ENCODE measurements at regions not wholly inside any gene's neighbourhood (a gene's known extent, or its start where the extent isn't known, plus 50 kb on each side); places are given as distances from the start of the nearest gene placed in this dataset.
"Not testable (repeated sequence)": the region's sequence is repeated elsewhere in the genome, so short reads cannot be mapped to it uniquely, and the experiment has no call there.

DNA sequence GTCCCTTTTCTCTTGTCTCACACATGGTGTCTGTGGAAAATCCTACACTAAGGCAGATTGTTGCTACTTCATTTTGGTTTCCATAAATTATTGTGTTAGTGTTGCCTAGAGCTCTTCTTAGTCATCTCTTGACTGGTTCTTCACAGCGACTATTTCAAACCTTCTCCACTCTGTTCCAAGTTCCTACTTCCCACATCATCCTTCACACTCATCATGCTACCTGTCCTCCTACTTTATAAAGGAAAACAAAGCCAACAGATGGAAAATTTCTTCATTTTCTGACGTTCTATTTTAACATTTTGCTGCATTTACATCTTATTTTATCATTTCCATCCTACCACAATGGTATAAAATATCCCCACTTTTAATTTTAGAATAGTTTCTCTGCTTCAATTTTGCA, 614.1 kb downstream of the LMO7 start:
- no peaks in the 10 kb centered on the region for H3K4me1 ChIP-seq
- H3K36me3 ChIP-seq (replicated peaks) = no peaks in the 10 kb centered on the region
- no peaks in the 10 kb centered on the region for H3K9me3 ChIP-seq
- H3K27me3 ChIP-seq (ENCODE audit: low read depth) = no peaks in the 10 kb centered on the region
- H3K4me3 ChIP-seq = no peak overlapping the region
- in situ Hi-C loops (cut with MboI; ENCODE audit: low sequenced_read_pairs) = no loop called here
- DNase-seq (ENCODE audit: low spot score in 2 of 2) = no peak

DNA sequence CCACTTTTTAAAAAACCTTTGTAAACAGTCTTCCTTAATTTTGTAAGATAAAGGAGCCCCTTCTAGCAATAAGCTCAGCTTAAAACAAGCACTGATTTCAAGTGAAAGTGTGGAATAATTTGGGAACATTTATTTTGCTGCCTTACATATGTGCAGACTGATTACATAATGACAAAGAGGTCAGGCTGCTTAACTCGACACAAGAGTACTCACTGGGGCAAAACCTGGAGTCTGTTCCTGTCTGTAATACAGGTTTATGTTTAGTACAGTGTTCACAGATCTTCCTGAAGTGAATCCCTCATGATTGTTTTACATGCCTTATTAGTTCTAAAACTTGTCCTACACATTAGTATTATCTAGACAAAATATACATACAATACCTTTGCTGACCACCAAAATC, 609.8 kb downstream of the LMO7 start:
- DNase-seq (ENCODE audit: low spot score in 2 of 2) = no peak
- Histone ChIP-seq H3K4me3 (no peak overlapping the region), H3K4me1 (no peaks in the 10 kb centered on the region), H3K36me3 (replicated peaks) (no peaks in the 10 kb centered on the region), H3K9me3 (no peaks in the 10 kb centered on the region), H3K27me3 (ENCODE audit: low read depth) (no peaks in the 10 kb centered on the region)
- in situ Hi-C loops (cut with MboI; ENCODE audit: low sequenced_read_pairs) = no loop called here

DNA sequence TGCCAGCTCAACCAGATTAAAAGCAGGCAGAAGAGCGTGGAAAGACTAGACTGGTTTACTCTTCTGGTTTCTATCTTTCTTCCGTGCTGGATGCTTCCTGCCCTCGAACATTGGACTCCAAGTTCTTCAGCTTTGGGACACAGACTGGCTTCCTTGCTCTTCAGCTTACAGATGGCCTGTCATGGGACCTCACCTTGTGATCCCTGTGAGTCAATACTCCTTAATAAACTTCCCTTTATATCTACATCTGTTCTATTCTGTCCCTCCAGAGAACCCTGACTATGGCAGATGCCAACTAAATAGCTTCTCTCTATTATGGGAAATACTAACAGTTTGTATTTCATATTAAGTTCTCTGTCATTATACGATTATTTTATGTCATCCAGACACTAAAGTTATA, 609.1 kb downstream of the LMO7 start:
- Histone ChIP-seq H3K9me3 (no peaks in the 10 kb centered on the region), H3K4me3 (no peak overlapping the region), H3K27me3 (ENCODE audit: low read depth) (no peaks in the 10 kb centered on the region), H3K36me3 (replicated peaks) (no peaks in the 10 kb centered on the region), H3K4me1 (no peaks in the 10 kb centered on the region)
- no peak for DNase-seq (ENCODE audit: low spot score in 2 of 2)
- in situ Hi-C loops (cut with MboI; ENCODE audit: low sequenced_read_pairs) = no loop called here

DNA sequence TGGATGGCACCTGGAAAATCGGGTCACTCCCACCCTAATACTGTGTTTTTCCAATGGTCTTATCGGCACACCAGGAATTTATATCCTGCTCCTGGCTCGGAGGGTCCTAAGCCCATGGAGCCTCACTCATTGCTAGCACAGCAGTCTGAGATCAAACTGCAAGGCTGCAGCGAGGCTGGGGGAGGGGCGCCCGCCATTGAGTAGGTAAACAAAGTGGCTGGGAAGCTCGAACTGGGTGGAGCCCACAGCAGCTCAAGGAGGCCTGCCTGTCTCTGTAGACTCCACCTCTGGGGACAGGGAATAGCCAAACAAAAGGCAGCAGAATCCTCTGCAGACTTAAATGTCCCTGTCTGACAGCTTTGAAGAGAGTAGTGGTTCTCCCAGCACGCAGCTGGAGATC, 607.0 kb downstream of the LMO7 start:
- DNase-seq (ENCODE audit: low spot score in 2 of 2) = peak in 1 of 2 experiments; percentile 30
- in situ Hi-C loops (cut with MboI; ENCODE audit: low sequenced_read_pairs); H3K4me1 ChIP-seq; H3K27me3 ChIP-seq (ENCODE audit: low read depth); H3K9me3 ChIP-seq; H3K36me3 ChIP-seq (replicated peaks); H3K4me3 ChIP-seq: not testable (repeated sequence)

DNA sequence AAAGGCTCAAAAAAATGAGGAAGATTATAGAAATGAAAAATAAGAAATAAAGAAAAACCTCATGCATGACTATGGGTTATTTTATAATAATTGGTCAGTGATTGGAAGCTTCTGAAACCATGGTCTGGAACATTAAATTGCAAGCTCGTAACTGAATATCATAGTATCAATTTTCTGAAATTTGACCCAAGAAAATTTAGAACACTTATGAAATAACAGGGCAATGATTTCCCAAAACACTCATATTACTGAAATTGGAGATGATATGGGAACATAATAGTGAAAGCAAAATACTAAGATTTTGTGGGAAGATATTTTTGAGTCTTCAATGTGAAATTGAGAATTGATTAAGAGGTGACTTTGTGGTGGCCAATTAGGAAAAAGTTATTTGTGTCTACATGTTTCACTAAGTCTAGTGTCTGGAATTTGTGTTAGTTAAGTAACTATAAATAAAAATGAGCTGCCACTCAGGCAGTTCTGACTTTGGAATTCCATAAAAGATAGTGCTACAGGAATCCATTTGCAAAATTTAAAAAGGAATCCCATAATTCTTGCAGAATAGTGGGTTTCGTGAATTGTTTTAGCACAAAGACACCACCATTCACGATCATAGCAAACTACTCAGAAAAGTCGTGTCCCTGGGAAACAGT, 603.0 kb downstream of the LMO7 start:
- H3K4me1 ChIP-seq = no peaks in the 10 kb centered on the region
- no peaks in the 10 kb centered on the region for H3K9me3 ChIP-seq
- in situ Hi-C loops (cut with MboI; ENCODE audit: low sequenced_read_pairs) = no loop called here
- H3K4me3 ChIP-seq = no peak overlapping the region
- no peak for DNase-seq (ENCODE audit: low spot score in 2 of 2)
- H3K36me3 ChIP-seq (replicated peaks) = no peaks in the 10 kb centered on the region
- H3K27me3 ChIP-seq (ENCODE audit: low read depth) = no peaks in the 10 kb centered on the region

DNA sequence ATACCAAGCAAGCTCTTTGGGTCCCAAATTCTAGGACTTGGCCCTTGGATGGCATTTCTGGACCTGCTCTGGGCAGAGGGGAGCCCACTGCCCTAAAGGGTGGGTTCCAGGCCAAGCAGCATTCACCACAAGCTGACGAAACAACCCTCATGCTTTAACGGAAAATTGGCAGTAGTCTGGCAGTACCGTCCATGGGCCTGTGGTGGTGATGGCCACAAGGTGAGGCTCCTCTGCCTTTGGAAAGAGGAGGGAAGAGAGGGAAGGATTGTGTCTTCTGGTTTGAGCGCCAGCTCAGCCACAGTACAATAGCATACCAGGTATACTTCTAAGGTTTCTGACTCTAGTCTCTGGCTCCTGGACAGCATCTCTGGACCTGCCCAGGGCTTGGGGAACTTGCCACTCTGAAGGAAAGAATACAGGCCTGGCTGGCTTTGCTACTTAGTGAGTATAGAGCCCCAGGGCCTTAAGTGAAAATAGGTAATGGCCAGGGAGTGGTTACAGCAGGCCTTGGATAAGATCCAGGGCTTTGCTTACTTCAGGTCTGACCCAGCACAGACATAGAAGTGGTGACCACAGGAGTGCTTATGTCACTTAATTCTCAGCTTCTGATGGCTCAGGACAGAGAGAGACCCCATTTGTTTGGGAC, 595.5 kb downstream of the LMO7 start:
- Histone ChIP-seq H3K4me3 (no peak overlapping the region), H3K4me1 (no peaks in the 10 kb centered on the region), H3K9me3 (no peaks in the 10 kb centered on the region), H3K27me3 (ENCODE audit: low read depth) (no peaks in the 10 kb centered on the region), H3K36me3 (replicated peaks) (no peaks in the 10 kb centered on the region)
- in situ Hi-C loops (cut with MboI; ENCODE audit: low sequenced_read_pairs) = no loop called here
- no peak for DNase-seq (ENCODE audit: low spot score in 2 of 2)

DNA sequence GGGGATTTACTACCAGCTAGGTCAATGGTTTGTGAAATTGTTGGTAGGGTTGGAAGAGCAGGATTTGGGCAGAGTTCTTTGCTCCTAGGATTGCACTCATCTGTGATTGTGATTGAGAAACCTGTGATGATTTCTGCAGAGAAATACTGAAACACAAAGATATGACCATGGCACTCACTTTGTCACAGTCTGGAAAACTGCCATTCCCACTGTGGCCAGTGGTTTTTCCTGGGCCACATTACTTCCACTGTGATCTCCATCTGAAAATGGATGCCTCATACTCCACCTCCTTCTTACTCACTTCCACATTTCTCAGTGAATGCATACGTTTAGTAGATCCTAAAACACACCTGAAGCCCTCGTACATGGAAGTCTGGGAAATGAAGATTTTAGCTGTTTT, 593.2 kb downstream of the LMO7 start:
- Histone ChIP-seq H3K4me1 (no peaks in the 10 kb centered on the region), H3K36me3 (replicated peaks) (no peaks in the 10 kb centered on the region), H3K9me3 (no peaks in the 10 kb centered on the region), H3K4me3 (no peak overlapping the region), H3K27me3 (ENCODE audit: low read depth) (no peaks in the 10 kb centered on the region)
- in situ Hi-C loops (cut with MboI; ENCODE audit: low sequenced_read_pairs) = no loop called here
- no peak for DNase-seq (ENCODE audit: low spot score in 2 of 2)

DNA sequence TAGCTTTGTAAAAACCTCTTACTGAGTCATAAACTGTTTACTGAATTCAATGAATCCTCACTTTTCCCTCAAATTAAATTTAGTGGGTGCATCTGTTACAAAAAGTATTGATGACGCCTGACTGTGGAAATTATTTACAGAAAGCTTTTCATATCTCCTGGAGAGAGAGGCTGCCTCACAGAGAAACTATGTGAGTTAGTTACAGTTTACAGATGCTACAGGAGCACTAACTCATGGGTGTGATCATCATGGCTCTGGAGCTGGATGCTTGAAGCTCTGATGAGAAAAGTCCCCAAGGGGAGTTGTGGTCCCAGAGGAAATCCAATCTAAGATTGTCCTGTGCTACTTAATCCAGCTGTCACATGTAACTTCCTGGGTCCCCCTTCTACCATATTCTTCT, 590.8 kb downstream of the LMO7 start:
- Histone ChIP-seq H3K9me3 (no peaks in the 10 kb centered on the region), H3K4me3 (no peak overlapping the region), H3K36me3 (replicated peaks) (no peaks in the 10 kb centered on the region), H3K27me3 (ENCODE audit: low read depth) (no peaks in the 10 kb centered on the region), H3K4me1 (no peaks in the 10 kb centered on the region)
- in situ Hi-C loops (cut with MboI; ENCODE audit: low sequenced_read_pairs) = no loop called here
- no peak for DNase-seq (ENCODE audit: low spot score in 2 of 2)

DNA sequence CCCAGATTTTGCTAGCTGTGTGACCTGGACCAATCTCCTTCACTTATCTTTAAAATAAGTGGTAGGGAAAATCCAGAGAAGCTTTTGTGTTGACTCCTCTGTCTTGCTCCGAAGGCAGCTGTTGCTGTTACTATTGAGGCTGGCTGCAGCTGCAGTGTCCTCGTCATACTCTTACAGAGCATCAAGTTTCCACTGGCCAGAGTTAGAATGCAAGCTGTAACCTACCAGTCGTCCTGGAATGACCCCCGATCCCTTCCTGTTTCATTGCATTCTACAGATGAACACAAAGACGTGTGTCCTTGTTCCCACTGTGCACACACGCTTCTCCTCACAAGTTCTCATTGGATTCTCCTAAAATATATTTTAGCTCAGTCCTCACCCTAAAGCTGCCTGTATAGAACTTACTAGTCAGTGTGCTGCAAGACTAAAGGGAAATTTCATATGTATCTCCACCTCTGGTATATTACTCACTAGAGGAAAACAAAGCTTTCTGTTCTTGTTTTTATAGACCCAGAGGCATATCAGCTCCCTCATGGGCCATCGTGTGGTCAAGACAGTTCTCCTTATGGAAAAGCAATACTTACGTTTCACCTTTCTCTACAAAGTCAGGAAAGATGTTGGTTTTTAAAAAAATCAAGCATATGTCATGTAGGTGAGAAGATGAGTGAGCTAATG, 589.8 kb downstream of the LMO7 start:
- no peaks in the 10 kb centered on the region for H3K36me3 ChIP-seq (replicated peaks)
- H3K4me3 ChIP-seq = no peak overlapping the region
- H3K4me1 ChIP-seq = no peaks in the 10 kb centered on the region
- DNase-seq (ENCODE audit: low spot score in 2 of 2) = no peak
- H3K9me3 ChIP-seq = no peaks in the 10 kb centered on the region
- in situ Hi-C loops (cut with MboI; ENCODE audit: low sequenced_read_pairs) = no loop called here
- H3K27me3 ChIP-seq (ENCODE audit: low read depth) = no peaks in the 10 kb centered on the region

DNA sequence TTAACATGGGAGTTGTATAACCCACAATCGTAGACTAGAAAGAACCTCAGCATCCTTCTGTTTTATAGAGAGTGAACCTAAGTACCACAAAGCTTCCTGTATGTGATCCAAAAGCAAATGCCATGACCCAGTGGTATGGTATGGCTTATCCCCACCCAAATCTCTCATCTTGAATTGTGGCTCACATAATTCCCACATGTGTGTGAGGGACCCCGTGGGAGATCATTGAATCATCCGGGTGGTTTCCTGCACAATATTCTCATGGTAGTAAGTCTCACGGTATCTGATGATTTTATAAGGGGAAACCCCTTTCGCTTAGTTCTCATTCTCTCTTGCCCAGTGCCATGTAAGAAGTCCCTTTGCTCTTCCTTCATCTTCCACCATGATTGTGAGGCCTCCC, 587.9 kb downstream of the LMO7 start:
- H3K9me3 ChIP-seq = no peaks in the 10 kb centered on the region
- DNase-seq (ENCODE audit: low spot score in 2 of 2) = no peak
- H3K36me3 ChIP-seq (replicated peaks) = no peaks in the 10 kb centered on the region
- H3K4me1 ChIP-seq = no peaks in the 10 kb centered on the region
- no peaks in the 10 kb centered on the region for H3K27me3 ChIP-seq (ENCODE audit: low read depth)
- in situ Hi-C loops (cut with MboI; ENCODE audit: low sequenced_read_pairs) = no loop called here
- no peak overlapping the region for H3K4me3 ChIP-seq

DNA sequence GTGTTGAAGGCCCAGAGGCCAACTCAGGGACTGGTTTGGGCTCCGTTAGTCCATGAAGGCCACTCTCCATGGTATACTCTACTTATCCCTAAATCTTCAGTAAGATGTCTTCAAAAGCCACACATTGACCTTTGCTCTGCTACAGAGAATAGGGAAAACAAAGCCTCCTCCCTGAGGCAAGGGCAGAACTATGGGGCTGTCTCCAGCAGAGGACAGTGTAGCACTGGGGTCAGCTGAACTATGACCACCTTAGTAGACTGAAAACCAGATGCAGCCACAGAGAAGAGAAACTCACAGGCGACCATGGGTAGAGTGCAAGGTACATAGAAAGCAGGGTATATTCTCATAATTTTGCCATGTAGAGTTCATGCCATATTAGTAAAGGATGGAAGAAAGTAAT, 587.4 kb downstream of the LMO7 start:
- DNase-seq (ENCODE audit: low spot score in 2 of 2) = no peak
- Histone ChIP-seq H3K4me3 (no peak overlapping the region), H3K27me3 (ENCODE audit: low read depth) (no peaks in the 10 kb centered on the region), H3K36me3 (replicated peaks) (no peaks in the 10 kb centered on the region), H3K9me3 (no peaks in the 10 kb centered on the region), H3K4me1 (no peaks in the 10 kb centered on the region)
- in situ Hi-C loops (cut with MboI; ENCODE audit: low sequenced_read_pairs) = no loop called here

DNA sequence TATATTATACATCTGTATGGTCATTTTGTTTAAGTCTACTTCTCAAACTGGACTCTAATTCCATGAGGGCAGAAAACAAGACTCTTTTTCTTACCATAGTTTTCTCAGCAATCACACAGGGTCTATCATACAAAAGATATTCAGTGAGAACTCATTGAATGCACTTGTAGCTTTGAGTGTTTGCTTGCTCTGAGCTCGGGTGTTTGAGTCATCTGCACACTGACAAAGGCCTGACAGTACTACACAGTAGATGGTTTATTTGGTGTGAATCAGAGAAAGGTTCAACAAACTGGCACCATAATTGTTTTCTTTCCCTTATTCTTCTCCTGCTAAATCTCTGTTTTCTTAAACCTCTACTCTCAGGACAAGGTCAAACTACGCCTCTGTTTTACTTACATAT, 586.4 kb downstream of the LMO7 start:
- Histone ChIP-seq H3K4me1 (no peaks in the 10 kb centered on the region), H3K36me3 (replicated peaks) (no peaks in the 10 kb centered on the region), H3K4me3 (no peak overlapping the region), H3K9me3 (no peaks in the 10 kb centered on the region), H3K27me3 (ENCODE audit: low read depth) (no peaks in the 10 kb centered on the region)
- no peak for DNase-seq (ENCODE audit: low spot score in 2 of 2)
- in situ Hi-C loops (cut with MboI; ENCODE audit: low sequenced_read_pairs) = no loop called here

DNA sequence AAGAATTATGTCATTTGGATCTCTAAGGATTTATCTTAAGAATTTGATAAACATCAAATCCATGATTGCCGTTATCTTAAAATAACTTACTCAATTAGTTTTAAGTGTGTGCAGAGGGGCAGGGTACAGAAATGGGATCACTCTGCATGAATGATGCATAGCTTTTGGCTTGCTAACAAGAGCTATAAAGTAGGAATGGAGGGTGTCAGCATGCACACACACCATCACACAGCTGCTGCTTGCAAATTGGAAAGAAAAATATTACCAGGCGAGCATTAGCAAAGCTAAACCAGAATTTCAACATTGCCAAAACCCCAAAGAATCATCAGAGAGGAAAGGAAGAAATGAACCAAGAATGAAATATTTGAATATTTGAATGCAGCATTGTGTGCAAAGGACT, 580.6 kb downstream of the LMO7 start:
- no peak overlapping the region for H3K4me3 ChIP-seq
- H3K9me3 ChIP-seq = no peaks in the 10 kb centered on the region
- no peak for DNase-seq (ENCODE audit: low spot score in 2 of 2)
- H3K4me1 ChIP-seq = no peaks in the 10 kb centered on the region
- H3K36me3 ChIP-seq (replicated peaks) = no peaks in the 10 kb centered on the region
- in situ Hi-C loops (cut with MboI; ENCODE audit: low sequenced_read_pairs) = no loop called here
- no peaks in the 10 kb centered on the region for H3K27me3 ChIP-seq (ENCODE audit: low read depth)

DNA sequence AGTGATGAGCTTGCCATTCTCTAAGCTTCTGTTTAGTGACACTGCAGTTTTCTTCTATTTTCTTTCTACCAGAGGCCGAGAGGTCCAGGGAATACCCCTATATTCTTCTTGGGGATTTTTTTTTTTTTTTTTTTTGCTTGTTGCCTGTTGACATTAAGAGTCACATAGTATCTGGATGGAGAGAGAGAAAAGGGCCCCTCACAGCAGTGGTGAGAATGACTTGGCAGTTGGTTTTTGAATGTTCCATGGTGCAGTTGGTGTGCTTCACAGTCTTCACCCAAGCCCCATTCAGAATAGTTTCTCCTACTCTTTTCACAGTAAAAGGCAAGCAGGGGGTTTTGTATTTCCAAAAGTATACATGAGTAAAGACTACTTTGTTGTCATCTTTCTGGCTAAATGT, 577.9 kb downstream of the LMO7 start:
- in situ Hi-C loops (cut with MboI; ENCODE audit: low sequenced_read_pairs) = no loop called here

More for the DNA sequence above, 577.9 kb downstream of the LMO7 start:
- H3K36me3 ChIP-seq (replicated peaks) = no peaks in the 10 kb centered on the region
- no peaks in the 10 kb centered on the region for H3K4me1 ChIP-seq
- no peak overlapping the region for H3K4me3 ChIP-seq
- no peaks in the 10 kb centered on the region for H3K27me3 ChIP-seq (ENCODE audit: low read depth)
- H3K9me3 ChIP-seq = no peaks in the 10 kb centered on the region
- no peak for DNase-seq (ENCODE audit: low spot score in 2 of 2)

All from HAP-1 (cell line).